Erythroblast (primary cell): ENCODE measurements at regions not wholly inside any gene's neighbourhood (a gene's known extent, or its start where the extent isn't known, plus 50 kb on each side); places are given as distances from the start of the nearest gene placed in this dataset.

Source experiments
- GATA1 ChIP-seq: IDR thresholded peaks from 2 replicates; pipeline ENCODE4 v1.6.1; 2011; ENCODE audit warnings: low read depth, mild to moderate bottlenecking, control low read depth, low read length, moderate library complexity
- POLR2A ChIP-seq: IDR thresholded peaks from 2 replicates; pipeline ENCODE4 v1.6.1; 2011; ENCODE audit warnings: mild to moderate bottlenecking, low read length

DNA sequence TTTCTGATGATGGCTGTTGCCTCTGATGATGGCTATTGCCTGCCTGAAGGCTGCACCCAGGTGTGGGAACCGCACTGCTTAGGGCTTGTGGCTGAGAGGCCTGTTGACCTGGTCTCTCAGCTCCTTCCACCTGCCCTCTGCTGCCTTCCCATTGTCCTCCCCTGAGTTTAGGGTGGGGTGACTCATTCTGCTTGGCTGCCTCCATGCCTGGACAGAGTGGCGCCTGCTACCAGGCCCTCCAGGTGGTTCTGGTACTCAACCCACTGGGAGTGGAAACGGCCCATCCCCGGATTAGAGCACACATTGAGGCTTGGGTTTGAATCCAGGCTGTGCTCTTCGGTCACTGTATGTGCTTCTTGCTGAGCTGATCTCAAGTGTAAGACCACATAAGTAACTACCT, 120.6 kb downstream of the SEM1 start:
- TF ChIP-seq POLR2A (no peak), GATA1 (no peak)
